ENCODE measurements at regions not wholly inside any gene's neighbourhood (a gene's known extent, or its start where the extent isn't known, plus 50 kb on each side); places are given as distances from the start of the nearest gene placed in this dataset.

DNA sequence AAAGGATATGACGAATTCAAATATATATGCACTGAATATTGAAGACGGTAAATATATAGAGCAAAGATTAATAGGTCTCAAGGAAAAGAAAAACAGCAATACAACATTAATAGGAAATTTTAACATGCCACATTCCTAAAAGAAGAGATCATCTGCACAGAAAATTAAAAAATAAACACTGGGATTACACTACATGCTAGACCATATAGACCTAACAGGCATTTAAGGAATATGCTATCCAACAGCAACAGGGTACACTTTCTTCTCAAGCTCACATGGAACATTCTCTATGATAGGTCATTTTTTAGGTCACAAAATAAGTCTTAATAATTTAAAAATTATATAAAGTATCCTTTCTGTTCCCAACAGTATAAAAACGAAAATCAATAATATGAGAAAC, 1038.3 kb downstream of the KCNT2 start:
- TF ChIP-seq, protein P1, sequence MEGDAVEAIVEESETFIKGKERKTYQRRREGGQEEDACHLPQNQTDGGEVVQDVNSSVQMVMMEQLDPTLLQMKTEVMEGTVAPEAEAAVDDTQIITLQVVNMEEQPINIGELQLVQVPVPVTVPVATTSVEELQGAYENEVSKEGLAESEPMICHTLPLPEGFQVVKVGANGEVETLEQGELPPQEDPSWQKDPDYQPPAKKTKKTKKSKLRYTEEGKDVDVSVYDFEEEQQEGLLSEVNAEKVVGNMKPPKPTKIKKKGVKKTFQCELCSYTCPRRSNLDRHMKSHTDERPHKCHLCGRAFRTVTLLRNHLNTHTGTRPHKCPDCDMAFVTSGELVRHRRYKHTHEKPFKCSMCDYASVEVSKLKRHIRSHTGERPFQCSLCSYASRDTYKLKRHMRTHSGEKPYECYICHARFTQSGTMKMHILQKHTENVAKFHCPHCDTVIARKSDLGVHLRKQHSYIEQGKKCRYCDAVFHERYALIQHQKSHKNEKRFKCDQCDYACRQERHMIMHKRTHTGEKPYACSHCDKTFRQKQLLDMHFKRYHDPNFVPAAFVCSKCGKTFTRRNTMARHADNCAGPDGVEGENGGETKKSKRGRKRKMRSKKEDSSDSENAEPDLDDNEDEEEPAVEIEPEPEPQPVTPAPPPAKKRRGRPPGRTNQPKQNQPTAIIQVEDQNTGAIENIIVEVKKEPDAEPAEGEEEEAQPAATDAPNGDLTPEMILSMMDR (IDR thresholded peaks at IDR 0.05; ENCODE audit: borderline replicate concordance, extremely low read depth, low read length, poor library complexity, severe bottlenecking) = no peak
- TF ChIP-seq EZH2 (IDR thresholded peaks at IDR 0.05; ENCODE audit: borderline replicate concordance, low read depth, low read length, severe bottlenecking) = no peak
